ENCODE measurements at regions not wholly inside any gene's neighbourhood (a gene's known extent, or its start where the extent isn't known, plus 50 kb on each side); places are given as distances from the start of the nearest gene placed in this dataset.

DNA sequence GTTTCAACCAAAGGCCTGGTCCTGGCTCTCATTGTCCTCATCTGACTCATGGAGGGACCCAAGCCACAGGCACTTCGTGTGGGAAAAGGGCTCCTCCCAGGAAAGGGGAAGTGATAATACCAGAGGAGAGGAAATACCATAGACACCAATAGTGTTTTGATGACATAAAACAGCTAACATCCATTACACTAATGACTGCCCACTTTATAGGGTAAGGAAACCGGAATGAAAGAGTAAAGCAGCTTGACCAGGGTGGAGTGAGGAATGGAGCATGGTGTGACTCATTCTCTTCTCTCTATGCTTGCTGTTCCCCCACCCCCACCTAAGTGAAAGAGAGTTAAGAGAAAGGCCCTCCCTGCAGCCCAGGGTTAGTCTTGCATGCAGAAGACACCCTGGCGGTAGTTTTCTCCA, 67.4 kb upstream of the HRH2 start:
- Histone ChIP-seq H3K9me1 (ENCODE audit: insufficient read depth, low read length) (no peaks in the 10 kb centered on the region), H2AFZ (replicated peaks; ENCODE audit: low read length, poor library complexity) (no peak overlapping the region), H3K9me3 (ENCODE audit: control insufficient read depth, insufficient read depth, low read length) (peaks cover 14% of the 10 kb centered on the region), H4K91ac (ENCODE audit: insufficient read depth, low read depth, low read length) (no peak overlapping the region), H2BK20ac (ENCODE audit: low read depth, low read length) (no peak overlapping the region), H4K8ac (ENCODE audit: low read depth in 2 of 2, low read length in 2 of 2) (no peak overlapping the region), H3K79me1 (ENCODE audit: low read depth in 1 of 2, low read length in 2 of 2) (no peaks in the 10 kb centered on the region), H3K14ac (replicated peaks; ENCODE audit: low read depth, low read length) (no peak overlapping the region), H3K27me3 (ENCODE audit: control insufficient read depth, insufficient read depth, low read length) (no peaks in the 10 kb centered on the region), H3K18ac (ENCODE audit: low read depth, low read length) (no peak overlapping the region), H3K56ac (ENCODE audit: extremely low read depth, insufficient read depth, low read length) (no peak overlapping the region), H3K4me1 (ENCODE audit: control insufficient read depth, insufficient read depth, low read length) (no peaks in the 10 kb centered on the region), H2BK5ac (ENCODE audit: low read depth, low read length, poor library complexity, severe bottlenecking) (no peak overlapping the region), H3K4ac (ENCODE audit: low read depth, low read length) (no peak overlapping the region), H2AK5ac (ENCODE audit: low read depth, low read length) (no peak overlapping the region), H3K4me2 (ENCODE audit: low read depth, low read length) (no peak overlapping the region), H3K27ac (ENCODE audit: insufficient read depth, low read length) (no peak overlapping the region), H2BK15ac (ENCODE audit: low read depth, low read length) (no peak overlapping the region), H4K20me1 (ENCODE audit: insufficient read depth, low read length) (no peaks in the 10 kb centered on the region), H3K23ac (ENCODE audit: low read depth, low read length) (no peak overlapping the region), H3K4me3 (ENCODE audit: insufficient read depth, low read depth, low read length) (no peak overlapping the region), H4K5ac (ENCODE audit: low read depth, low read length) (no peak overlapping the region), H2BK120ac (ENCODE audit: low read depth, low read length) (no peak overlapping the region), H3K9ac (ENCODE audit: low read depth, low read length) (no peak overlapping the region), H3K36me3 (ENCODE audit: control insufficient read depth, insufficient read depth, low read length) (no peaks in the 10 kb centered on the region), H2AK9ac (replicated peaks; ENCODE audit: low read depth, low read length, poor library complexity) (no peak overlapping the region)
- dilution Hi-C loops (cut with HindIII; ENCODE audit: low sequenced_read_pairs, unreplicated experiment) (no loop called here), in situ Hi-C loops (cut with MboI; ENCODE audit: low sequenced_read_pairs) (no loop called here), intact Hi-C loops (cut with micrococcal nuclease) (no loop called here)
- DNase-seq (peak; percentile 25), ATAC-seq (ENCODE audit: low read depth) (no peak; the same call in 1 of the 2 replicates)
- 80% methylated on average over 1 of the region's 3 CpGs; no CpG with 5 or more reads in 1 of the 2 experiments for WGBS, 2 experiments (ENCODE audit: extremely low coverage in 2 of 2, insufficient read length in 1 of 2)
- no TSS peak for BruUV-seq (replicated peaks)
- no peak for TF ChIP-seq USF2 (IDR thresholded peaks at IDR 0.05; ENCODE audit: low read depth, low read length)
- TF ChIP-seq, protein P1, sequence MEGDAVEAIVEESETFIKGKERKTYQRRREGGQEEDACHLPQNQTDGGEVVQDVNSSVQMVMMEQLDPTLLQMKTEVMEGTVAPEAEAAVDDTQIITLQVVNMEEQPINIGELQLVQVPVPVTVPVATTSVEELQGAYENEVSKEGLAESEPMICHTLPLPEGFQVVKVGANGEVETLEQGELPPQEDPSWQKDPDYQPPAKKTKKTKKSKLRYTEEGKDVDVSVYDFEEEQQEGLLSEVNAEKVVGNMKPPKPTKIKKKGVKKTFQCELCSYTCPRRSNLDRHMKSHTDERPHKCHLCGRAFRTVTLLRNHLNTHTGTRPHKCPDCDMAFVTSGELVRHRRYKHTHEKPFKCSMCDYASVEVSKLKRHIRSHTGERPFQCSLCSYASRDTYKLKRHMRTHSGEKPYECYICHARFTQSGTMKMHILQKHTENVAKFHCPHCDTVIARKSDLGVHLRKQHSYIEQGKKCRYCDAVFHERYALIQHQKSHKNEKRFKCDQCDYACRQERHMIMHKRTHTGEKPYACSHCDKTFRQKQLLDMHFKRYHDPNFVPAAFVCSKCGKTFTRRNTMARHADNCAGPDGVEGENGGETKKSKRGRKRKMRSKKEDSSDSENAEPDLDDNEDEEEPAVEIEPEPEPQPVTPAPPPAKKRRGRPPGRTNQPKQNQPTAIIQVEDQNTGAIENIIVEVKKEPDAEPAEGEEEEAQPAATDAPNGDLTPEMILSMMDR (conservative IDR thresholded peaks at IDR 0.05; ENCODE audit: low read depth, low read length), result no peak
- no peak for TF ChIP-seq CEBPB (IDR thresholded peaks at IDR 0.05; ENCODE audit: low read depth, low read length)
- no peak for TF ChIP-seq SMC3 (IDR thresholded peaks at IDR 0.05; ENCODE audit: low read depth, low read length)
- TF ChIP-seq RFX5 (IDR thresholded peaks at IDR 0.05; ENCODE audit: low read depth, low read length), result no peak
- TF ChIP-seq RAD21 (IDR thresholded peaks at IDR 0.05; ENCODE audit: low read length), result no peak
- TF ChIP-seq FOS (IDR thresholded peaks at IDR 0.05; ENCODE audit: low read depth, low read length), result no peak
- no peak for TF ChIP-seq MAFK (IDR thresholded peaks at IDR 0.05; ENCODE audit: low read depth, low read length)
- no peak for TF ChIP-seq BHLHE40 (IDR thresholded peaks at IDR 0.05; ENCODE audit: low read depth, low read length)
- no peak for TF ChIP-seq NFE2L2 (IDR thresholded peaks at IDR 0.05; ENCODE audit: low read depth, low read length)
- no peak for TF ChIP-seq RCOR1 (IDR thresholded peaks at IDR 0.05; ENCODE audit: insufficient replicate concordance, low read length)
- no peak for TF ChIP-seq MAZ (IDR thresholded peaks at IDR 0.05; ENCODE audit: borderline replicate concordance, low read depth, low read length)
- TF ChIP-seq CHD1 (IDR thresholded peaks at IDR 0.05; ENCODE audit: low read depth, low read length), result no peak
- ChIA-PET CTCF (no interaction called here), POLR2A (ENCODE audit: unreplicated experiment) (no interaction called here)

All from IMR-90 (cell line).